ENCODE measurements at regions not wholly inside any gene's neighbourhood (a gene's known extent, or its start where the extent isn't known, plus 50 kb on each side); places are given as distances from the start of the nearest gene placed in this dataset.
A peak's percentile ranks its signal among the peaks of the same experiment; 100 is the strongest.

GRCh38 chr2:5984273-5984655 lies 292.1 kb downstream of the SOX11 start:
- no peak for TF ChIP-seq Cebpa-rat (IDR thresholded peaks at IDR 0.05)
- no peak overlapping the region for H3K27ac ChIP-seq
- no peaks in the 10 kb centered on the region for H3K36me3 ChIP-seq
- no peak overlapping the region for H3K4me2 ChIP-seq
- no peaks in the 10 kb centered on the region for H3K9me3 ChIP-seq
- H4K20me1 ChIP-seq: no peaks in the 10 kb centered on the region
- no peaks in the 10 kb centered on the region for H3K27me3 ChIP-seq
- peaks cover 18% of the 10 kb centered on the region for H3K4me1 ChIP-seq
- no peak overlapping the region for H3K4me3 ChIP-seq
- H3K9ac ChIP-seq: no peak overlapping the region

DNA sequence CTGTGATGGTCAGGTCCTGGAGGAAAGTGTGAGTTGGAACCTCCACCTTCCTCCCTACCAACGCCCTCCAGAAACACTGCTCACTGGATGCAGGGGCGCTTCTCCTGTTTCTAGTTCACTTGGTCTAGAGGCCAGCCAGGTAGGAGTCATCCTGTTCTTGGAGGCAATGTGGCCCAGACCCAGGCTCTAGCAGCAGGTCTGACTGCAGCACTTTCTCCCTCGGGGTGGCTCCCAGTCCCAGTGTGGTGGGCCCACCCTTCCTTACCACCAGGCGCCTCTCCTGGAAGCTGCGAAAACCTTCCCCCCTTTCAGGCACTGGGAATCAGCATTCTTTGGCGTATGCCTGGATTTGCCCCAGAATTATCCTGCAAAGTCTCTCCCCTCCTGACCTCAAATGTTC lies 292.8 kb downstream of the SOX11 start:
- H3K9ac ChIP-seq: no peak overlapping the region
- H3K4me2 ChIP-seq: no peak overlapping the region
- no peaks in the 10 kb centered on the region for H3K9me3 ChIP-seq
- no peak overlapping the region for H3K4me3 ChIP-seq
- no peaks in the 10 kb centered on the region for H3K27me3 ChIP-seq
- H3K36me3 ChIP-seq: no peaks in the 10 kb centered on the region
- no peak for TF ChIP-seq Cebpa-rat (IDR thresholded peaks at IDR 0.05)
- peaks cover 18% of the 10 kb centered on the region for H3K4me1 ChIP-seq
- H3K27ac ChIP-seq: no peak overlapping the region
- H4K20me1 ChIP-seq: no peaks in the 10 kb centered on the region

GRCh38 chr2:5985536-5986385 lies 293.6 kb downstream of the SOX11 start:
- TF ChIP-seq Cebpa-rat (IDR thresholded peaks at IDR 0.05): no peak
- Histone ChIP-seq H4K20me1 (no peaks in the 10 kb centered on the region), H3K27me3 (no peaks in the 10 kb centered on the region), H3K9ac (no peak overlapping the region), H3K4me3 (no peak overlapping the region), H3K9me3 (no peaks in the 10 kb centered on the region), H3K27ac (no peak overlapping the region), H3K4me2 (no peak overlapping the region), H3K36me3 (no peaks in the 10 kb centered on the region), H3K4me1 (peaks cover 18% of the 10 kb centered on the region)

- H3K4me2 ChIP-seq: peak overlapping the region; percentile 22; the same call in 1 of the 2 replicates
- no peaks in the 10 kb centered on the region for H3K9me3 ChIP-seq
- no peaks in the 10 kb centered on the region for H4K20me1 ChIP-seq
- no peak overlapping the region for H3K27ac ChIP-seq
- no peaks in the 10 kb centered on the region for H3K27me3 ChIP-seq
- H3K36me3 ChIP-seq: no peaks in the 10 kb centered on the region
- H3K4me3 ChIP-seq: no peak overlapping the region
- H3K4me1 ChIP-seq: peaks cover 7% of the 10 kb centered on the region; the same call in 1 of the 2 replicates
- no peak overlapping the region for H3K9ac ChIP-seq
- no peak for TF ChIP-seq Cebpa-rat (IDR thresholded peaks at IDR 0.05)
Measured at GRCh38 chr2:5986801-5987787, 294.9 kb downstream of the SOX11 start.

GRCh38 chr2:5988120-5988519 lies 295.9 kb downstream of the SOX11 start:
- no peaks in the 10 kb centered on the region for H3K27me3 ChIP-seq
- no peaks in the 10 kb centered on the region for H3K9me3 ChIP-seq
- no peak for TF ChIP-seq Cebpa-rat (IDR thresholded peaks at IDR 0.05)
- no peaks in the 10 kb centered on the region for H4K20me1 ChIP-seq
- no peak overlapping the region for H3K4me2 ChIP-seq
- no peaks in the 10 kb centered on the region for H3K36me3 ChIP-seq
- peaks cover 7% of the 10 kb centered on the region; the same call in 1 of the 2 replicates for H3K4me1 ChIP-seq
- H3K27ac ChIP-seq: no peak overlapping the region
- no peak overlapping the region for H3K9ac ChIP-seq
- H3K4me3 ChIP-seq: no peak overlapping the region

DNA sequence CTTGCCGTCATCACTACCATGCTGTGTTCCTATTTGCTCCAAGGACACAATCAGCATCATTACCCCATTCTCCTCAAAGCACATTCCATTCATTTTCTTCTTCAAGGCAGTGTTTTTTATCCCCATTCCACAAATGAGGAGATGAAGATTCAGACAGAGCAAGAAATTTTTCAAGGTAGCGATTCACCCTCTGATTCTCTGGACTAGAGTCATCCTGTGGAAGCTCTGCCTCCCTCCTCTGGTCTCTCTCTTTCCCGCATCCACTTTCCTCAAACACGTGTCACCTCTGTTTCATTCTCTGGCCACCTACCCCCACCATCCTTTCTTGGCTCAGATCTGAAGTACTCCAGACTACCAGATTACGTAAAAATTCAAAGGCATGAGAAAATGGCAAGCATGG lies 297.9 kb downstream of the SOX11 start:
- Histone ChIP-seq H3K4me1 (peaks cover 7% of the 10 kb centered on the region; the same call in 1 of the 2 replicates), H3K9ac (no peak overlapping the region), H3K27me3 (no peaks in the 10 kb centered on the region), H3K4me2 (no peak overlapping the region), H3K36me3 (no peaks in the 10 kb centered on the region), H3K9me3 (no peaks in the 10 kb centered on the region), H3K27ac (no peak overlapping the region), H4K20me1 (no peaks in the 10 kb centered on the region), H3K4me3 (no peak overlapping the region)
- no peak for TF ChIP-seq Cebpa-rat (IDR thresholded peaks at IDR 0.05)

GRCh38 chr2:5991305-5991968 lies 299.3 kb downstream of the SOX11 start:
- no peak for TF ChIP-seq Cebpa-rat (IDR thresholded peaks at IDR 0.05)
- Histone ChIP-seq H3K4me2 (no peak overlapping the region), H3K27ac (no peak overlapping the region), H3K4me3 (no peak overlapping the region), H4K20me1 (no peaks in the 10 kb centered on the region), H3K27me3 (no peaks in the 10 kb centered on the region), H3K36me3 (no peaks in the 10 kb centered on the region), H3K9me3 (no peaks in the 10 kb centered on the region), H3K4me1 (peaks cover 6% of the 10 kb centered on the region; the same call in 1 of the 2 replicates), H3K9ac (no peak overlapping the region)

DNA sequence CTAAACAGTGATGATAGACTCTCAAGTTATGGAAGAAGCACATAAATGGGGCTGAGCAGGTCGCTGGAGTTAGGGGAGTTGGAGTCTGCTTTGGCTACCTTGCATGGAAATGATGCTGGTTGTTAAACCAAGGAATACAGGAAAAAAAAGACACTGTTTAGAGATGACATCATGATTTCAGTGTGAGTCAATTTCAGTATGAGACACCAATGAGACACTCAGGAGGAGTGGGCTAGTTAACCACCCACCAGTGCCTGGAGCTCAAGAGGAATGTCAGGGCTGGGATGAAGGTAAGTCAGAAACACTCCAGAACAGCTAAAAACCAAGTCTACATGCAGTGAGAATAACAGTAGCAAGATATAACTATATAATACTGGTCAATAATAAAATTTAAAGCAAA lies 303.6 kb downstream of the SOX11 start:
- Histone ChIP-seq H3K4me3 (no peak overlapping the region), H3K4me2 (no peak overlapping the region), H3K36me3 (no peaks in the 10 kb centered on the region), H3K27me3 (no peaks in the 10 kb centered on the region), H3K27ac (no peak overlapping the region), H3K9ac (no peak overlapping the region), H3K9me3 (no peaks in the 10 kb centered on the region), H3K4me1 (peaks cover 2% of the 10 kb centered on the region), H4K20me1 (no peaks in the 10 kb centered on the region)
- TF ChIP-seq Cebpa-rat (IDR thresholded peaks at IDR 0.05): no peak

- Histone ChIP-seq H3K4me1 (no peaks in the 10 kb centered on the region), H3K4me2 (no peak overlapping the region), H3K36me3 (no peaks in the 10 kb centered on the region), H3K4me3 (no peak overlapping the region), H4K20me1 (no peaks in the 10 kb centered on the region), H3K27me3 (no peaks in the 10 kb centered on the region), H3K27ac (no peak overlapping the region), H3K9me3 (no peaks in the 10 kb centered on the region), H3K9ac (no peak overlapping the region)
- no peak for TF ChIP-seq Cebpa-rat (IDR thresholded peaks at IDR 0.05)
Measured at GRCh38 chr2:6008186-6008585, 316.0 kb downstream of the SOX11 start.

Measured in BLaER1 (cell line).